Tibial nerve (tissue), 4 donors: ENCODE measurements at regions not wholly inside any gene's neighbourhood (a gene's known extent, or its start where the extent isn't known, plus 50 kb on each side); places are given as distances from the start of the nearest gene placed in this dataset.

Experiments
- CTCF ChIP-seq, 5 experiments: fragments of 200-600 bp in 3 of 5; fragments of 450-650 bp in 2 of 5; sonication (generic) in 3 of 5; IDR thresholded peaks; one replicate each; pipeline ENCODE4 v1.5.1; 2016 to 2019; ENCODE audit warnings: antibody characterized with exemption in 5 of 5, mild to moderate bottlenecking in 3 of 5, moderate library complexity in 2 of 5
- EP300 ChIP-seq, 2 donors: sonication (generic); formaldehyde crosslinking; IDR thresholded peaks; one replicate each; pipeline ENCODE4 v1.6.1; 2017; ENCODE audit warnings: antibody characterized with exemption in 2 of 2, mild to moderate bottlenecking in 1 of 2
- POLR2A ChIP-seq, 2 donors: fragments of 450-650 bp; IDR thresholded peaks; one replicate each; pipeline ENCODE4 v1.6.1; 2017; ENCODE audit warnings: antibody characterized with exemption in 2 of 2, mild to moderate bottlenecking in 2 of 2, moderate library complexity in 2 of 2

GRCh38 chr4:173704201-173704600, 174.2 kb upstream of the HAND2 start:
- no peak for TF ChIP-seq CTCF (IDR thresholded peaks at IDR 0.05)
- no peak for TF ChIP-seq POLR2A (IDR thresholded peaks at IDR 0.05)
- TF ChIP-seq EP300 (IDR thresholded peaks at IDR 0.05): no peak
